GM21360 (cell line): ENCODE measurements at regions not wholly inside any gene's neighbourhood (a gene's known extent, or its start where the extent isn't known, plus 50 kb on each side); places are given as distances from the start of the nearest gene placed in this dataset.

Experiments
- ATAC-seq: cut with Tn5 transposase; IDR thresholded peaks from one replicate; pipeline ENCODE4 v1.9.1; 2021; ENCODE audit warnings: mild to moderate bottlenecking, moderate library complexity; ENCODE audit not compliant: unreplicated experiment

DNA sequence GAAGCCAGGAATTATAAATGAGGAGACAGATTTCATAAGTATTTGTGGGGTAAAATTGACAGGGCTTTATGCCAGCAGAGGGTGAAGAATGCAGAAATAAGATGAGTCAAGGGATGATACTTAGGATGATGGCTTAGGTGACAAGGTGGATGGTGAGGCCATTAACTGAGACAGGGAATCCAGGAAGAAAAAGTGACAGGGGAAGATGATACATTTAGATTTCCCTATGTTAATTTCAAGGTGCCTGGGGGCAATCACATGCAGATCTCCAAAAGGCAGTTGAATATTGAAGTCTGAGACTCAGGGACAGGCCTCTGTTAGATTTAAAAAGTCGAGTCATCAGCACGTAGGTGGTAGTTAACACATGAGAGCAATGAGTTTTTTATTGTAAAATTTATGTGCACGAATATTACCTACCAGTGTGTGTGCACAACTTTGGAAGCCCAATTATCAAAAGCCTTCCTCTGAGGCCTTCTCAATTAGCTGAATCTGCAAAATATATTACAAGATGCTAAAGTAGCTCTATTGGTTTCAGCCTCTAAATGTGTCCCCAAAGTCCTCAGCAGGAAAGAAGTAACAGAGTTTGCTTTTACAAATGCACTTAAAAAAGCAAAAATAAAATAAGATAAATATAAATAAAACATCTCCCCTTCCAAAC lies 67.9 kb upstream of the CHL1 start:
- ATAC-seq: no peak

DNA sequence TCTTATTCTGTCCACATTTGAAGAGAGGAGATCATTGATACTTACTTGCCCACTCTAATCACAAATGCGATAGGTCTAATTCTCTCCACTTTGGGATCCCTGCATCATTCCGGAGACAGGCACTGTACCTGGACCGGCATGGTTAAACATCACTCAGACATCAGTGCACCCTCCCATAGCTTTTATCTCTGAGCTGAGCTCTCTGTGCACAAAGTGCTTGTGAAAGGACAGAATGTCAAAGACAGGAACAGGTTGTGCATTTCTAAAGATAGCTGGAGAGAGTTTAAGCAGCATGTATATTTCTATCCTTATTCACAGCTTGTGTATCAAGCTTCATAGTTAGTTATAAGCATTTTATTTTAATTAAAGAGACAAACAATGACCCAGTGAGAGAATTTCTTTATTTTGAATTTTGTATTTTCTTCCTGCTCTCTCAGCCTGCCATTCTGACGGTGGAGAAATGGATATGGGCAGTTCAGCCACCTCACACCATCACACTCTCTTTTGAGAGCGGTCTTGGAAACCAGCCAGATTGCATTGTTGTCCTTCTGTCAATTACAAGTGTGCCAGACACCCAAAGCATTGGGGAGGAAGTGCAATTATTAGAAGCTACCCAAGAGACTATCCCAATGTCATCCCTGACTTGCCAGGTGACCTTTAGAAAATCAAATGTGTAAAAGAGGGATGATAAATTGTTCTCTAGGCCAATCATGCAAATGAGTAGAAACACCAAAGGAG lies 65.2 kb upstream of the CHL1 start:
- no peak for ATAC-seq

DNA sequence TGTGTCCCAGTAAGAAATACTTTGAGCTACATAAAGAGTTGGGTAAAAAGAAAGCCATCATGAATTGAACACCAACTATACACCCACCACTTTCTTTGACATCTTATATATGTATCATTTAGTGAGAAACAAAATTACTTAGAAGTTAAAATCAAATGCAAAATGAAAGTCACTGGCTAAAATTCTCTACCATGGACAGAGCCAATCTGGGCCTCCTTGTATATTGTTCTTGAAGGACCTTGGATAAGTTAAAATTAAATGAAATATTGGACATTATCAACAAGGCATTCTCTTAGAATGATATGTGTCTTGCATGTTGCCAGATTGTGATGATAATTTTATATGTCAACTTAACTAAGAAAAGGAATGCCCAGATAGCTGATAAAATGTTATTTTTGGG lies 64.2 kb upstream of the CHL1 start:
- ATAC-seq: no peak

DNA sequence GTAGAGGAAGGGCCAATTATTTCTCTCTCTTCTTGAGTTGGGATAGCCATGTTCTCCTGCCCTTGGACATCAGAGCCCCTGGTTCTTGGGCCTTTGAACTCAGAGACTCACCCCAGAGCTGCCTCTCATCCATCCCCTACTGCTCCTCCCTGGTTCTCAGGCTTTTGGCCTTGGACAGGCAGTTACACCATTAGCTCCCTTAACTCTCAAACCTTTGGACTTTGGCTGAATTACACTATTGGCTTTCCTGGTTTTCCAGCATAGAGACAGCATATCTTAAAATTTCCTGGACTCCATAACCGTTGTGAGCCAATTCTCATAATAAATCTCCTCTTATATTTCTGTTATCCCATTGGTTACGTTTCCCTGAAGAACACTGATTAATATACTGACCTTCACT lies 63.7 kb upstream of the CHL1 start:
- no peak for ATAC-seq

DNA sequence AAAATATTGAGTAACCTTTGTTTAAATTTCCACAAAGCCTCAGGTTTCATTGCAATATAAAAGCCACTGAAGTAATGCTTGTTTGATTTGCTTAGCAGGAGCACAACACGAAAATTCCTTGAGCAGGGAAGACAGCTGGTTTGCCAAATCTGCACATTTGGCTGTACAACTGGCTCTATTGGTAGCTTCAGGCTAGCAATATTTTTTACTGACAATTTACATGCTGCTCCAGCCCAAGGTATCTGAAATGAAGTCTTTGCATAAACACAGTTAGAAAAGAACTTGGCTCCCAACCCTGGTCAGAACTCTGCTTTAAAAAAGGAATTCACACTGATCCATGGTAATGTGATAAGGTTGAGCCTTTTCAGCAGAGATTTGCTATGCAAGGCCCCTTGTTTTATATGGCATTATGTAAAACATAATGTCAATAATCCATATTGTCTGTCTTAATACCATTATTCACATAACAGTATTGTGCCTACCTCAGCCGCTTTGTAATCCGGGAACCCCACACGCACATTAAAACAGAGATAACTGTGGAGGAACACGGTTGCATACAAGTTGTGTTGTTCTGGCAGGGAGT lies 55.7 kb upstream of the CHL1 start:
- no peak for ATAC-seq
